ENCODE measurements at regions not wholly inside any gene's neighbourhood (a gene's known extent, or its start where the extent isn't known, plus 50 kb on each side); places are given as distances from the start of the nearest gene placed in this dataset.
"Not testable (repeated sequence)": the region's sequence is repeated elsewhere in the genome, so short reads cannot be mapped to it uniquely, and the experiment has no call there.

DNA sequence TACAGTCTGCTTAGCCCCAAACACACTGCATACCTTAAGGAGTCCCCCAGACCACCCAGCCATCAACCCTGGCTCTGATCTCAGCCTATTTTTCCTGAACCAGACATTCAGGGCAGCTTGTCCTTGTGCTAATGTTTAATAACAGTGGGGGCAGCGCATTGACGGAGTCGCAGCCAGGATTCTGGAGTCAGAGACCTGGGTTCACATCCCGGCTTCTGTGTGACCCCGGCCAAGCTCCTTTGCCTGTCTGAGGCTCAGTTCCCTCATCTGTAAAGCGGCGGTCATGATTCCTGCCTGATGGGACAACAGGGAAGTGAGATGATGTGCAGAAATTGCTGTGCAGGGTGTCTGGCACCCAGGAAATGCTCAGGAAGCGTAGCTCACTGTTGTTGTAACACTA, 63.1 kb downstream of the MATN1 start:
- H3K4me3 ChIP-seq = no peak overlapping the region
- TF ChIP-seq, protein P1, sequence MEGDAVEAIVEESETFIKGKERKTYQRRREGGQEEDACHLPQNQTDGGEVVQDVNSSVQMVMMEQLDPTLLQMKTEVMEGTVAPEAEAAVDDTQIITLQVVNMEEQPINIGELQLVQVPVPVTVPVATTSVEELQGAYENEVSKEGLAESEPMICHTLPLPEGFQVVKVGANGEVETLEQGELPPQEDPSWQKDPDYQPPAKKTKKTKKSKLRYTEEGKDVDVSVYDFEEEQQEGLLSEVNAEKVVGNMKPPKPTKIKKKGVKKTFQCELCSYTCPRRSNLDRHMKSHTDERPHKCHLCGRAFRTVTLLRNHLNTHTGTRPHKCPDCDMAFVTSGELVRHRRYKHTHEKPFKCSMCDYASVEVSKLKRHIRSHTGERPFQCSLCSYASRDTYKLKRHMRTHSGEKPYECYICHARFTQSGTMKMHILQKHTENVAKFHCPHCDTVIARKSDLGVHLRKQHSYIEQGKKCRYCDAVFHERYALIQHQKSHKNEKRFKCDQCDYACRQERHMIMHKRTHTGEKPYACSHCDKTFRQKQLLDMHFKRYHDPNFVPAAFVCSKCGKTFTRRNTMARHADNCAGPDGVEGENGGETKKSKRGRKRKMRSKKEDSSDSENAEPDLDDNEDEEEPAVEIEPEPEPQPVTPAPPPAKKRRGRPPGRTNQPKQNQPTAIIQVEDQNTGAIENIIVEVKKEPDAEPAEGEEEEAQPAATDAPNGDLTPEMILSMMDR (IDR thresholded peaks at IDR 0.05) = no peak
- H3K36me3 ChIP-seq (ENCODE audit: low read depth) = no peaks in the 10 kb centered on the region
- ATAC-seq (no peak), DNase-seq (no peak)
- peaks cover 9% of the 10 kb centered on the region for H3K4me1 ChIP-seq (ENCODE audit: low read depth)
- intact Hi-C loops (cut with DNase I, micrococcal nuclease) = no loop called here
- no peaks in the 10 kb centered on the region for H3K9me3 ChIP-seq

DNA sequence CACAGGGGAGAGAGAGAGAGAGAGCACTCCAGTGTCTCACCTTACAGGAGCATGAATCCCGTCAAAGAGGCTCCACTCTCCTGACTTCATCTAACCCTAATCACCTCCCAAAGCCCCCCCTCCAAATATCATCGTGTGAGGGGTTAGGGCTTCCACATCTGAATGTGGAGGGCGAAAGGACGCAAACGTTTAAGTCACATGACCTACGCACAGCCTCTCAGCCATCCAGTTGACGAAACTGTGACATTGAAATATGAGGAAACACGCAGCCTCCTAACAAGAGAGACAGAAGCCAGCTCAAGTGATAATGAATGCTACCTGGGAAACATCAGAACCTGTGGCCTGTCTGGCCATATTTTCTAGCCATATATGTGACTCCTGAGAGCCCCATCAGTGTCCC, 63.7 kb downstream of the MATN1 start:
- ATAC-seq = no peak
- DNase-seq = no peak
- Histone ChIP-seq H3K4me3 (no peak overlapping the region), H3K4me1 (ENCODE audit: low read depth) (peaks cover 9% of the 10 kb centered on the region), H3K36me3 (ENCODE audit: low read depth) (no peaks in the 10 kb centered on the region), H3K9me3 (no peaks in the 10 kb centered on the region)
- intact Hi-C loops (cut with DNase I, micrococcal nuclease) = no loop called here
- TF ChIP-seq, protein P1 (IDR thresholded peaks at IDR 0.05) = no peak

DNA sequence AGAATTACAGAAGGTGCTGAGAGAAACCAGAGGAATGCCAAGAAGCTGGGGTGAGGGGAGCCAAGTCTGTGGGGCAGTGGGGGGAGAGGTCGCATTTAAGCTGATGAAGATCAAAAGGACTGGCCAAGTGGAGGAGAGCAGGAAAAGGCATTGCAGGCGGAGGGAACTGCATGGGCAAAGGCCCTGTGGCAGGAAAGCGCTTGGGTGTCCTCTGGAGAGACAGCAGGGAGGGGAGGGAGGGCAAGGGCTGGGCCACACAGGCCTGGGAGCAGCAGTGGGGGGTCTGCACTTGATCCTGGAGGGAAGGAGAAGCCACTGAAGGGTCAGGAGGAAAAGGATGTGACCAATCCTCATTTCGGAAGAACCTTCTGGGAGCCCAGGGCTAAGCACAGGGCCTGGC, 65.0 kb downstream of the MATN1 start:
- DNase-seq; H3K36me3 ChIP-seq (ENCODE audit: low read depth); ATAC-seq; H3K9me3 ChIP-seq; intact Hi-C loops (cut with DNase I, micrococcal nuclease); H3K4me1 ChIP-seq (ENCODE audit: low read depth); H3K4me3 ChIP-seq: not testable (repeated sequence)

DNA sequence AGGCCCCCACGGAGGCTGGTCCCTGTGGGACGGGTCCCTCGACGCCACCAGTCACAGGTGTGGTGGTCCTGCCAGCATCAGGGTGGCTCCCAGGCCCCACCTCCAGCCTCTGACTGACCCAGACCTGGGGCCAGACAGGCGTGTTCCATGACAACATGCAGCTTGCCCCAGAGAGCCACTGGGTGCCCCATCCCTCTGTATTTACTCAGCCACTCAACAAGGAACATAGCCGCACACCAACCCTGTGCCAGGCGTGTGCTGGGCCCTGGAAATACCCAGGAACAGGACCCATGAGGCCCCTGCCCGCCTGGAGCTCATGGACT, 65.4 kb downstream of the MATN1 start:
- ATAC-seq = peak; percentile 63
- no peak overlapping the region for H3K4me3 ChIP-seq

DNA sequence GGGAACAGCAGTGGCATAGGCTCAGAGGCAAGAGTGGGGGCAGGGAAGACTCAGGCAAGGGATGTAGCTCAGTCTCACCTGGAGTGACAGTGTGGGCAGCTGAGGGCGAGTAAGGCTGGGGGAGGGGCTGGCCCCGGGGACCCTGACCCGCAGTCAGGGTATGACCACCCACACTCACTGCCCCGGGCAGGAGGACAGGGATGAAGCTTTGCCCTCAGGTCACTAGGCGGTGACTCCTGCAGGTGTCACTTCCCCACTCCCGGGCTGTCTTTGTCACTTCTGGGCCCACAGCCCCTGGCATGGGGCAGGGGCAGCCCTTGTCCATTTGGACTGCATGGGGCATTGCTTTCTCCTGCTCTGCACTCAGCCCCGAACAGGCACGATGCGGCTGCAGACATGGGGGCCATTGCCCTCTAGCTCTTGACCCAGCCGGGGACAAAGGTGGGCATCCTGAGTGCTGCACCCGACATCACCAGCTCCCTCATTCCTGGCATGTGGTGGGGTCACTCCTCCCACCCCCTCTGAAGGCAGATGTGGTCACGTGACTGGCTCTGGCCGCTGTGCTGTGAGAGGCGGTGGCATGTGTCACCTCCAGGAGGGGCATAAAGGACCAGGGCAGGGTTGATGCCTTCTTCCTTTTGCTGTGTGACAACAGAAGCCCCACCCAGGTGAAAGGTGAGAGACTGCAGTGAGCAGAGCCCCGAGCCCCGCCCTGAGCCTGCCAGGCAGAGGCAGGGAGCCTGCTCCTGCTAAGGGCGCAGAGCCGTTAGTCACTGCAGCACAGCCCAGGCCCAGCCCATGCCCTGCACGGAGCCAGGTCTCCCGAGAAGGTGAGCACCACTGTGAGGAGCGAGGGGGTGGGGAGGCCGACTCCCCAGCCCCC, 66.0 kb downstream of the MATN1 start:
- intact Hi-C loops (cut with DNase I, micrococcal nuclease) = no loop called here
- Histone ChIP-seq H3K4me3 (no peak overlapping the region), H3K4me1 (ENCODE audit: low read depth) (peaks cover 9% of the 10 kb centered on the region), H3K9me3 (no peaks in the 10 kb centered on the region), H3K36me3 (ENCODE audit: low read depth) (no peaks in the 10 kb centered on the region)
- TF ChIP-seq, protein P1 (IDR thresholded peaks at IDR 0.05) = no peak
- DNase-seq (peak; percentile 78 to 88 (median 82)), ATAC-seq (peak; percentile 98)

More for the DNA sequence above, 65.4 kb downstream of the MATN1 start:
- DNase-seq = no peak
- H3K4me1 ChIP-seq (ENCODE audit: low read depth) = peaks cover 9% of the 10 kb centered on the region
- intact Hi-C loops (cut with DNase I, micrococcal nuclease) = no loop called here
- TF ChIP-seq, protein P1 (IDR thresholded peaks at IDR 0.05) = no peak
- no peaks in the 10 kb centered on the region for H3K9me3 ChIP-seq
- H3K36me3 ChIP-seq (ENCODE audit: low read depth) = no peaks in the 10 kb centered on the region

DNA sequence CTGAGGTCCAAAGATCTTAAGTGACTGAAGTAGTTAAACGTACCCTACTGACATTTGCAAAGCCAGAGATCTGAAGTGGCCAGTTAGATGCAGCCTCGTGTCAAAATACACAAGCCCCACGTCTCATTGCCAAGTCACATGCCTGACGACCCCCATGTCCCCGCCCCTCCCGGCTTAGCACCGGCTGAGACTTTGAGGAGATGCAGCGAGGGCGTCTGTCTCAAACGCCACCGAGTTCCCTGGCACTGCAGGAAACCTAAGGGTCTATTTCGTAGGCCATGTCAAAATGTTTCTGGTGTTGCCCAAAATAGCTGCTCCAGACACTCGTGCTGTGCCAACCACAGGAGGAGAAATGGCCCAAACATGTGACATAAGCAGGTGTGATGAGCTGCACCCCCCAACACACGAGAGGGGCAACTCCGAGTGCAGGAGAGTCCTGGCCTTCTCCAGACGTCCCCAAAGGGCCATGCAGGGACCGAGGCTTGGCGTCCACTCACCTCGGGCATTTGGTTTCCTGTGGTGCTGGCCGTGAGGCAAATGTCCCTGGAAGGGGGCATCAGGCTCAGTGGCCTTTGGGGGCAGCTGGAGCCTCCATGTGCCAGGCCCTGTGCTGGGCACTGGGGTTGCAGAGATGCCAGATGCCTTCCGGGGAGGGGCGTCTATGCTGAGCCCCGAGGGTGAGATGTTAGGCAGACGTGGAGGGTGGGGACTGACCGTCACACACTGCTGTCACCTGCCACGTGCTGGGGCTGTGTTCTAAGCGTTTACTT, 67.0 kb downstream of the MATN1 start:
- TF ChIP-seq, protein P1 (IDR thresholded peaks at IDR 0.05) = no peak
- intact Hi-C loops (cut with DNase I, micrococcal nuclease) = no loop called here
- Histone ChIP-seq H3K9me3 (no peaks in the 10 kb centered on the region), H3K36me3 (ENCODE audit: low read depth) (no peaks in the 10 kb centered on the region), H3K4me3 (no peak overlapping the region), H3K4me1 (ENCODE audit: low read depth) (peaks cover 9% of the 10 kb centered on the region)
- ATAC-seq = no peak
- no peak for DNase-seq

All from mucosa of descending colon (tissue), 3 donors.